ENCODE measurements at regions not wholly inside any gene's neighbourhood (a gene's known extent, or its start where the extent isn't known, plus 50 kb on each side); places are given as distances from the start of the nearest gene placed in this dataset.
"Not testable (repeated sequence)": the region's sequence is repeated elsewhere in the genome, so short reads cannot be mapped to it uniquely, and the experiment has no call there.

- DNase-seq, result no peak
Observed at GRCh38 chr4:165782623-165783022, 90.4 kb upstream of the TLL1 start.

- DNase-seq, result no peak
Observed at GRCh38 chr4:165783626-165784025, 89.4 kb upstream of the TLL1 start.

- DNase-seq, result no peak
Observed at GRCh38 chr4:165784672-165785071, 88.4 kb upstream of the TLL1 start.

- no peak for DNase-seq
Observed at GRCh38 chr4:165785337-165785736, 87.7 kb upstream of the TLL1 start.

GRCh38 chr4:165787516-165788274, 85.3 kb upstream of the TLL1 start:
- no peak for DNase-seq

GRCh38 chr4:165788686-165789463, 84.2 kb upstream of the TLL1 start:
- no peak for DNase-seq

- DNase-seq, result no peak
Observed at GRCh38 chr4:165793236-165793635, 79.8 kb upstream of the TLL1 start.

GRCh38 chr4:165794834-165795233, 78.2 kb upstream of the TLL1 start:
- DNase-seq, result no peak

- no peak for DNase-seq
Observed at GRCh38 chr4:165799384-165799815, 73.6 kb upstream of the TLL1 start.

- DNase-seq, result no peak
Observed at GRCh38 chr4:165802452-165802851, 70.6 kb upstream of the TLL1 start.

- DNase-seq, result no peak
Observed at GRCh38 chr4:165803005-165803404, 70.0 kb upstream of the TLL1 start.

- no peak for DNase-seq
Observed at GRCh38 chr4:165805406-165805805, 67.6 kb upstream of the TLL1 start.

GRCh38 chr4:165806613-165807012, 66.4 kb upstream of the TLL1 start:
- DNase-seq, result no peak

GRCh38 chr4:165810726-165811125, 62.3 kb upstream of the TLL1 start:
- no peak for DNase-seq

GRCh38 chr4:165813606-165814005, 59.4 kb upstream of the TLL1 start:
- no peak for DNase-seq

GRCh38 chr4:165814256-165815020, 58.6 kb upstream of the TLL1 start:
- DNase-seq, result no peak

GRCh38 chr4:165819126-165819525, 53.9 kb upstream of the TLL1 start:
- DNase-seq, result not testable (repeated sequence)

All from inflammatory macrophage treated with lipopolysaccharide for 4 hours (primary cell).